HepG2 (cell line): ENCODE measurements at regions not wholly inside any gene's neighbourhood (a gene's known extent, or its start where the extent isn't known, plus 50 kb on each side); places are given as distances from the start of the nearest gene placed in this dataset.

Experiments
- CBX1 ChIP-seq: IDR thresholded peaks from one replicate; pipeline ENCODE4 v1.6.1; 2016; ENCODE audit warnings: antibody characterized with exemption, low read depth
- FOXC1 ChIP-seq: sonication (generic); formaldehyde crosslinking; IDR thresholded peaks from 2 replicates; pipeline ENCODE4 v1.8.0; 2022; ENCODE audit warnings: mild to moderate bottlenecking, missing genetic modification reagents, borderline replicate concordance
- GPN1 ChIP-seq: sonication (generic); formaldehyde crosslinking; IDR thresholded peaks from 2 replicates; pipeline ENCODE4 v1.5.1; 2020; ENCODE audit warnings: missing genetic modification reagents, borderline replicate concordance
- JUND ChIP-seq: sonication (generic); formaldehyde crosslinking; IDR thresholded peaks from 2 replicates; pipeline ENCODE4 v1.8.0; 2022; ENCODE audit warnings: mild to moderate bottlenecking, missing genetic modification reagents
- MAFK ChIP-seq, 2 experiments: IDR thresholded peaks in 1 of 2; conservative IDR thresholded peaks in 1 of 2; 2 replicates each; pipeline ENCODE4 v1.6.1; 2011; ENCODE audit warnings: improper control_type of control experiment in 2 of 2, low read length in 2 of 2
- SALL2 ChIP-seq: sonication (generic); formaldehyde crosslinking; IDR thresholded peaks from 2 replicates; pipeline ENCODE4 v1.8.1; 2023; ENCODE audit warnings: mild to moderate bottlenecking, missing genetic modification reagents, inconsistent platforms
- YEATS2 ChIP-seq: sonication (generic); formaldehyde crosslinking; IDR thresholded peaks from 2 replicates; pipeline ENCODE4 v1.4.0; 2020; ENCODE audit warnings: missing genetic modification reagents, borderline replicate concordance
- ZNF569 ChIP-seq: sonication (generic); formaldehyde crosslinking; IDR thresholded peaks from 2 replicates; pipeline ENCODE4 v1.5.0; 2020; ENCODE audit warnings: mild to moderate bottlenecking, missing genetic modification reagents, moderate library complexity, borderline replicate concordance
- ZNF839 ChIP-seq: sonication (generic); formaldehyde crosslinking; IDR thresholded peaks from 2 replicates; pipeline ENCODE4 v1.4.0; 2020; ENCODE audit warnings: missing genetic modification reagents, mild to moderate bottlenecking, borderline replicate concordance
- TF ChIP-seq, protein P1 (sequence below): sonication (generic); formaldehyde crosslinking; IDR thresholded peaks from 2 replicates; pipeline ENCODE4 v1.4.0; 2020; ENCODE audit warnings: mild to moderate bottlenecking, missing genetic modification reagents
- TF ChIP-seq, protein P2 (sequence below): IDR thresholded peaks from 2 replicates; pipeline ENCODE4 v1.6.1; 2016; ENCODE audit warnings: mild to moderate bottlenecking
- TF ChIP-seq, protein P3 (sequence below): IDR thresholded peaks from 2 replicates; pipeline ENCODE4 v1.6.1; 2016; ENCODE audit warnings: missing genetic modification reagents, missing compliant biosample characterization
- TF ChIP-seq, protein P4 (sequence below): sonication (generic); formaldehyde crosslinking; IDR thresholded peaks from 2 replicates; pipeline ENCODE4 v1.4.0; 2020; ENCODE audit warnings: missing genetic modification reagents, borderline replicate concordance

DNA sequence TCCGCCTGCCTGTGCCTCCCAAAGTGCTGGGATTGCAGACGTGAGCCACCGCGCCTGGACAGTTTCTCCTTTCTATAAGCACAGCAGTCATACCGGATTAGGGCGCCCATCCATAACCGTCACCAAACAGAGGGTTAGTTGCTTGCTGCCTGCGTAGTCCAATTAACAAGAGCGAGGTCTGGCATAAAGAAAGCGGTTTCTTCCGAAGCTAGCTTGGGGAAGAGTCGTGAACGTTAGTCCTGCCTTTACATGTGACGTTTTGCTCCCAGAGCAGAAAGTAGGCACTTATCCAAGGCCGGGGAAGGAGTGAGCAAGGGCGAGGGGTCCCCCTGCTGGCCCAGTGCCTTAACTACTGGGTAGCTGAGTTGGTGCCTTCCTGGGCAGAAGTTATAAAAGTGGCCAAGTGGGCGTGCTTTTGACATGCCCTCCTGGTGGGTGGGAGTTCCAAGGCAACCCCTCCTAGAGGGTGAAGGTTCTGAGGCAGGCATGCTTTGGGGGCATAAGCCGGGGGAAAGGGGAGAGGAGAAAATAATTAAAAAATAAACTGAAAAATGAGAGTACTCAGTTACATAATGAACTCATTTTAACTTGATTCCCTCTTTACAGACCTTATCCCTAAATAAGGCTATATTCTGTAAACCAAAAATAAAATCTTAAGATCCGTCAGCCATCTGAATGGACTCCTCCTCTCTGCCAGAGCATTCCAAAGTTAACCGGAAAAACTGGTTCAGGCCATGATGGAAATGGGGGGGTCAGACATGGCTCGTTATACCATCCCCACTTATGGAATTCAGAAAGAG lies 88.0 kb downstream of the FAM217A start (continued):
- TF ChIP-seq, protein P1, sequence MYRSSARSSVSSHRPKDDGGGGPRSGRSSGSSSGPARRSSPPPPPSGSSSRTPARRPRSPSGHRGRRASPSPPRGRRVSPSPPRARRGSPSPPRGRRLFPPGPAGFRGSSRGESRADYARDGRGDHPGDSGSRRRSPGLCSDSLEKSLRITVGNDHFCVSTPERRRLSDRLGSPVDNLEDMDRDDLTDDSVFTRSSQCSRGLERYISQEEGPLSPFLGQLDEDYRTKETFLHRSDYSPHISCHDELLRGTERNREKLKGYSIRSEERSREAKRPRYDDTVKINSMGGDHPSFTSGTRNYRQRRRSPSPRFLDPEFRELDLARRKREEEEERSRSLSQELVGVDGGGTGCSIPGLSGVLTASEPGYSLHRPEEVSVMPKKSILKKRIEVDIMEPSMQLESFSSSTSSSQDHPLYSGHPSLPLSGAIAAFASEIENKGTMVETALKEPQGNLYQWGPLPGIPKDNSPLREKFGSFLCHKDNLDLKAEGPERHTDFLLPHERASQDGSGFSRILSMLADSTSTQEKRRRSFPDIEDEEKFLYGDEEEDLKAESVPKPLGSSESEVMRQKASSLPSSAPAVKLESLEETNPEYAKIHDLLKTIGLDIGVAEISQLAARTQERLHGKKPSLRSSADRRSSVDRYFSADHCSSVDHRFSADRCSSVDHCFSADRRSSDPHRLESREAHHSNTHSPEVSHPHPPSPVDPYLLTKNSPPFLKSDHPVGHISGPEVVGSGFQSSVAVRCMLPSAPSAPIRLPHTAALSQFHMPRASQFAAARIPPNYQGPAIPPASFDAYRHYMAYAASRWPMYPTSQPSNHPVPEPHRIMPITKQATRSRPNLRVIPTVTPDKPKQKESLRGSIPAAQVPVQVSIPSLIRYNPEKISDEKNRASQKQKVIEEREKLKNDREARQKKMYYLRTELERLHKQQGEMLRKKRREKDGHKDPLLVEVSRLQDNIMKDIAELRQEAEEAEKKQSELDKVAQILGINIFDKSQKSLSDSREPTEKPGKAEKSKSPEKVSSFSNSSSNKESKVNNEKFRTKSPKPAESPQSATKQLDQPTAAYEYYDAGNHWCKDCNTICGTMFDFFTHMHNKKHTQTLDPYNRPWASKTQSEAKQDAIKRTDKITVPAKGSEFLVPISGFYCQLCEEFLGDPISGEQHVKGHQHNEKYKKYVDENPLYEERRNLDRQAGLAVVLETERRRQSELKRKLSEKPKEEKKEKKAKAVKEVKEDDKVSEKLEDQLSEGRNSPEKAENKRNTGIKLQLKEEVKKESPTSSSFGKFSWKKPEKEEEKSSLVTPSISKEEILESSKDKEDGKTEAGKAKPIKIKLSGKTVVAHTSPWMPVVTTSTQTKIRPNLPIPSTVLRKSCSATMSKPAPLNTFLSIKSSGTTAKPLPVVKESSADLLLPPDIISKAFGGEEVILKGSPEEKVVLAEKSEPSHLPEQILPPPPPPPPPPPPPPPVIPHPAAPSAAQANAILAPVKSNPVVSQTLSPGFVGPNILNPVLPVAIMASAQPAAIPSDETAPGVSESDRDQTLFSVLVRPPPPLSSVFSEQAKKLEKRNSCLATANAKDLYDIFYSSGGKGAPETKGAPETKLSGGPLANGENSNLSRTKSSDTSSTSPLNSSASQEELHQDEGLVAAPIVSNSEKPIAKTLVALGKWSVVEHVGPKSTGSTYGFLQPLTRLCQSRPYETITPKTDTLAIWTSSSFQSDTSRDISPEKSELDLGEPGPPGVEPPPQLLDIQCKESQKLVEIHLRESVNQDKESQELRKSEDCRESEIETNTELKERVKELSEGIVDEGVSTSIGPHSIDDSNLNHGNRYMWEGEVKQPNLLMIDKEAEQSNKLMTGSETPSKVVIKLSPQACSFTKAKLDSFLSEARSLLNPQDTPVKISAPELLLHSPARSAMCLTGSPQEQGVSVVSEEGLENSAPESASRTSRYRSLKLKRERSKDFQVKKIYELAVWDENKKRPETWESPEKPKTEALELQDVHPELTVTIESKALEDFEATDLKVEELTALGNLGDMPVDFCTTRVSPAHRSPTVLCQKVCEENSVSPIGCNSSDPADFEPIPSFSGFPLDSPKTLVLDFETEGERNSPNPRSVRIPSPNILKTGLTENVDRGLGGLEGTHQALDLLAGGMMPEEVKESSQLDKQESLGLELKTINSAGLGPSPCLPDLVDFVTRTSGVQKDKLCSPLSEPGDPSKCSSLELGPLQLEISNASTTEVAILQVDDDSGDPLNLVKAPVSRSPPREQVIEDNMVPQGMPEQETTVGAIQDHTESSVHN (CRISPR knock-in tag): 0 out of 2 replicates have a peak, but pooled peaks have one; percentile 47
- TF ChIP-seq ZNF839 (CRISPR knock-in tag) (no peak), YEATS2 (CRISPR knock-in tag) (0 out of 2 replicates have a peak, but pooled peaks have one; percentile 35), FOXC1 (CRISPR knock-in tag) (0 out of 2 replicates have a peak, but pooled peaks have one; percentile 55), CBX1 (peak; percentile 50), ZNF569 (CRISPR knock-in tag) (no peak), JUND (CRISPR knock-in tag) (0 out of 2 replicates have a peak, but pooled peaks have one; percentile 14), MAFK (conservative IDR thresholded peaks at IDR 0.05 in 1 of 2, IDR thresholded peaks at IDR 0.05 in 1 of 2; ENCODE audit: low read length in 2 of 2) (0 out of 4 replicates have a peak, but pooled peaks of 1 of the 2 experiments have one; percentile 10), SALL2 (CRISPR knock-in tag) (0 out of 2 replicates have a peak, but pooled peaks have one; percentile 60), GPN1 (no peak)
- TF ChIP-seq, protein P2, sequence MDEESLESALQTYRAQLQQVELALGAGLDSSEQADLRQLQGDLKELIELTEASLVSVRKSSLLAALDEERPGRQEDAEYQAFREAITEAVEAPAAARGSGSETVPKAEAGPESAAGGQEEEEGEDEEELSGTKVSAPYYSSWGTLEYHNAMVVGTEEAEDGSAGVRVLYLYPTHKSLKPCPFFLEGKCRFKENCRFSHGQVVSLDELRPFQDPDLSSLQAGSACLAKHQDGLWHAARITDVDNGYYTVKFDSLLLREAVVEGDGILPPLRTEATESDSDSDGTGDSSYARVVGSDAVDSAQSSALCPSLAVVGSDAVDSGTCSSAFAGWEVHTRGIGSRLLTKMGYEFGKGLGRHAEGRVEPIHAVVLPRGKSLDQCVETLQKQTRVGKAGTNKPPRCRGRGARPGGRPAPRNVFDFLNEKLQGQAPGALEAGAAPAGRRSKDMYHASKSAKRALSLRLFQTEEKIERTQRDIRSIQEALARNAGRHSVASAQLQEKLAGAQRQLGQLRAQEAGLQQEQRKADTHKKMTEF (CRISPR knock-in tag): 0 out of 2 replicates have a peak, but pooled peaks have one; percentile 35
- TF ChIP-seq, protein P3, sequence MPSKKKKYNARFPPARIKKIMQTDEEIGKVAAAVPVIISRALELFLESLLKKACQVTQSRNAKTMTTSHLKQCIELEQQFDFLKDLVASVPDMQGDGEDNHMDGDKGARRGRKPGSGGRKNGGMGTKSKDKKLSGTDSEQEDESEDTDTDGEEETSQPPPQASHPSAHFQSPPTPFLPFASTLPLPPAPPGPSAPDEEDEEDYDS (CRISPR knock-in tag): 0 out of 2 replicates have a peak, but pooled peaks have one; percentile 12
- TF ChIP-seq, protein P4, sequence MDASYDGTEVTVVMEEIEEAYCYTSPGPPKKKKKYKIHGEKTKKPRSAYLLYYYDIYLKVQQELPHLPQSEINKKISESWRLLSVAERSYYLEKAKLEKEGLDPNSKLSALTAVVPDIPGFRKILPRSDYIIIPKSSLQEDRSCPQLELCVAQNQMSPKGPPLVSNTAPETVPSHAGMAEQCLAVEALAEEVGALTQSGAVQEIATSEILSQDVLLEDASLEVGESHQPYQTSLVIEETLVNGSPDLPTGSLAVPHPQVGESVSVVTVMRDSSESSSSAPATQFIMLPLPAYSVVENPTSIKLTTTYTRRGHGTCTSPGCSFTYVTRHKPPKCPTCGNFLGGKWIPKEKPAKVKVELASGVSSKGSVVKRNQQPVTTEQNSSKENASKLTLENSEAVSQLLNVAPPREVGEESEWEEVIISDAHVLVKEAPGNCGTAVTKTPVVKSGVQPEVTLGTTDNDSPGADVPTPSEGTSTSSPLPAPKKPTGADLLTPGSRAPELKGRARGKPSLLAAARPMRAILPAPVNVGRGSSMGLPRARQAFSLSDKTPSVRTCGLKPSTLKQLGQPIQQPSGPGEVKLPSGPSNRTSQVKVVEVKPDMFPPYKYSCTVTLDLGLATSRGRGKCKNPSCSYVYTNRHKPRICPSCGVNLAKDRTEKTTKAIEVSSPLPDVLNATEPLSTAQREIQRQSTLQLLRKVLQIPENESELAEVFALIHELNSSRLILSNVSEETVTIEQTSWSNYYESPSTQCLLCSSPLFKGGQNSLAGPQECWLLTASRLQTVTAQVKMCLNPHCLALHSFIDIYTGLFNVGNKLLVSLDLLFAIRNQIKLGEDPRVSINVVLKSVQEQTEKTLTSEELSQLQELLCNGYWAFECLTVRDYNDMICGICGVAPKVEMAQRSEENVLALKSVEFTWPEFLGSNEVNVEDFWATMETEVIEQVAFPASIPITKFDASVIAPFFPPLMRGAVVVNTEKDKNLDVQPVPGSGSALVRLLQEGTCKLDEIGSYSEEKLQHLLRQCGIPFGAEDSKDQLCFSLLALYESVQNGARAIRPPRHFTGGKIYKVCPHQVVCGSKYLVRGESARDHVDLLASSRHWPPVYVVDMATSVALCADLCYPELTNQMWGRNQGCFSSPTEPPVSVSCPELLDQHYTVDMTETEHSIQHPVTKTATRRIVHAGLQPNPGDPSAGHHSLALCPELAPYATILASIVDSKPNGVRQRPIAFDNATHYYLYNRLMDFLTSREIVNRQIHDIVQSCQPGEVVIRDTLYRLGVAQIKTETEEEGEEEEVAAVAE: 0 out of 2 replicates have a peak, but pooled peaks have one; percentile 17
